HG02884 (cell line): ENCODE measurements at regions not wholly inside any gene's neighbourhood (a gene's known extent, or its start where the extent isn't known, plus 50 kb on each side); places are given as distances from the start of the nearest gene placed in this dataset.
"Not testable (repeated sequence)": the region's sequence is repeated elsewhere in the genome, so short reads cannot be mapped to it uniquely, and the experiment has no call there.

Experiments
- ATAC-seq: cut with Tn5 transposase; IDR thresholded peaks from one replicate; pipeline ENCODE4 v1.9.1; 2021; ENCODE audit warnings: mild to moderate bottlenecking, moderate library complexity; ENCODE audit not compliant: unreplicated experiment

GRCh38 chr17:70564006-70564620 is 394.8 kb downstream of the KCNJ2 start:
- no peak for ATAC-seq

DNA sequence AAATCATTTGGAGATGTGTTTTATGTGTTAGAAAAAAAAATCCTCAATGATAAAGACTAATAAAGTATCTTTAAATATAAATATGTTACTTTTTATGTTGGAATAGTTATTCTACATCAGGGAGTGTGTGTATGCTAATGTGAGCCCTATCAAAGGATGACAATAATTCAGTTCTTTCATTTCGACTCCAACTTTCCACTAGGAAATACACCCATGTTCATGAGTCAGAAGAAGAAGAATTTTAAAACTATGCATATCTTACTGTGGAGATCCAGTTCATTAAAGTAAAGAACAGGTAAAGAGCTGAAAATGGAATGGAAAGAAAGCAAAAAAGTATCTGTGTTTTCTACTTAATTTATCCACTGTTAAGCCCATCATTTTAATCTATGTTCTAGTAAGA is 399.8 kb downstream of the KCNJ2 start:
- ATAC-seq = no peak

DNA sequence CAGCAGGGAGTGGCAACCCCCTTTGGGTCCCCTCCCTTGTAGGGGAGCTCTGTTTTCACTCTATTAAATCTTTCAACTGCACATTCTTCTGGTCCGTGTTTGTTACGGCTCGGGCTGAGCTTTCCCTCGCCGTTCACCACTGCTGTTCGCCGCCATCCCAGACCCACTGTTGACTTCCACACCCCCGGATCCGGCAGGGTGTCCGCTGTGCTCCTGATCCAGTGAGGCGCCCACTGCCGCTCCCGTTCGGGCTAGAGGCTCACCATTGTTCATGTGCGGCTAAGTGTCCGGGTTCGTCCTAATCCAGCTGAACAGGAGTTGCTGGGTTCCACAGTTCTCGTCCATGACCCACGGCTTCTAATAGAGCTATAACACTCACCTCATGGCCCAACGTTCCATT is 408.1 kb downstream of the KCNJ2 start:
- ATAC-seq = no peak

GRCh38 chr17:70581459-70581858 is 412.1 kb downstream of the KCNJ2 start:
- ATAC-seq = no peak

GRCh38 chr17:70582777-70583176 is 413.4 kb downstream of the KCNJ2 start:
- no peak for ATAC-seq

GRCh38 chr17:70584255-70584654 is 414.9 kb downstream of the KCNJ2 start:
- no peak for ATAC-seq

DNA sequence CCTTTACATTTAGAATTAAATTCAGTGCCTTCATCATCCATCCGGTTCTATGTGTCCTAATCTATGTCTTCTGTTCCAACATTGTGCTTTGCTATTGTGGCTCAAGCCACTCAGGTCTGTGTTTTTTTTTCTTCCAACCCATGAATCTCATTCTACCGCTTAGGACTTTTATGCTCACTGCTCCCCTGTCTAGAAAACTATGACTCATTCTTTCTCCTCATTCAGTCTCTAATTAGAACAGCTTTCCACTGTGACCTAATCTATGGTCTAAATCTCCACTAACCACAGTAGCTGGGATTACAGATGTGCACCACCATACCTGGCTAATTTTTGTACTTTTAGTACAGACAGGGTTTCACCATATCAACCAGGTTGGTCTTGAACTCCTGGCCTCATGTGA is 418.7 kb downstream of the KCNJ2 start:
- no peak for ATAC-seq

DNA sequence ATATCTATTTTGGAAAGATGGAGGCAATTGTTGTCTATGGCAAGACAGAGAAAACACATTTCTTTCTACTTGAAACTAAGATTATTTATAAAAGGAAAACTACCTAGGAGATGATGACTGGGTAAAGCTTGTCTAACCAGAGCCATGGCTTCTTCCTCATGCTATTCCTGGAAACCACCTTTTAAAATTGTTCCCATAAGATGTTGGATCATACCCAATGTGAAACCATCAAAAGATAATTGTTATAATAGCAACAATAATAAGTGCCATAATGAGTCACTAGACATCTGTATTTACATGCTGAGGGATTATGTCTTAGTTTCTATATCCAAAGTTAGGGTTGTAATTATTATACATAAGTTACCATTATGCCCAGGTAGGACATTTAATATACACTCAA is 428.4 kb downstream of the KCNJ2 start:
- no peak for ATAC-seq

DNA sequence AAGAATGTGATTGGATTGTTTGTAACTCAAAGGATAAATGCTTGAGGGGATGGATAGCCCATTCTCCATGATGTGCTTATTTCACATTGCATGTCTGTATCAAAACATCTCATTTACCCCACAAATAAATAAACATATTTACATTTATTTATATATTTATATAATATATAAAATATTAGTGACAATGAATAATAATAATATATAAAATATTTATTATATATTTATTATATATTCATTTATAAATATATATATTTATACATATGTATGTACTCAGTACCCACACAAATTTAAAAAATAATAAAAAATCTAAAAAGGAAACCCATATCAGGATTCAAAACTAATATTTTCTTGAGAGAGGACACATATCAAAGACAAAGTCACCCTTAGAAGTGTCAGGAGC is 429.9 kb downstream of the KCNJ2 start:
- ATAC-seq = no peak

DNA sequence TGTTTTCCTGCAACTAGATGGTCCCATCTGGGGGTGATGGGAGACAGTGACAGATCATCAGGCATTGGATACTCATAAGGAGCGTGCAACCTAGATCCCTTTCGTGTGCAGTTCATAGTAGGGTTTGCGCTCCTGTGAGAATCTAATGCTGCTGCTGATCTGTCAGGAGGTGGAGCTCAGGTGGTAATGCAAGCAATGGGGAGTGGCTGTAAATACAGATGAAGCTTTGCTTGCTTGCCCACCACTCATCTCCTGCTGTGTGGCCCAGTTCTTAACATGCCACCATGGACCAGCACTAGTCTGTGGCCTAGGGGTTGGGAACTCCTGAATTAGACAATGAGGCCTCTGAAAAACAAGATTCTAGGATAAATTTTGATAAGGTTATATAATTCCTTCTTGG is 430.6 kb downstream of the KCNJ2 start:
- not testable (repeated sequence) for ATAC-seq

DNA sequence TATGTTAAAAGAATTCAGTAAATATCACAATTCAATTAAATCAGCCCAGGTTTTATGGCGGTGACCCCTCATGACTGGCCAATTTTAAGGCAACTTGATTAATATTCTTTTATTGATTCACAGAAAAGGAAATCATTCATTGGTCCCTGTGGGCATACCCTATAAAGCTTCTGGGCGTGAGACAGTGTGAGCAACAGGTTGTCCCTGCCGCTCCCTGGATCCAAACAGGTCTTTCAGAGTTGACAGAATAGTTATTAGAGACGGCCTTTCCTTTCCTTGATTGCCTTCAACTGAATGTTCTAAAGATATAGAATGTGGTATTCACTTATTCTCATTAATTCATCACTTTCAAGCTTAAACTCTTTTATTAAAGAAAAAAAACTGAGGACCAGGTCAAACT is 433.9 kb downstream of the KCNJ2 start:
- no peak for ATAC-seq

DNA sequence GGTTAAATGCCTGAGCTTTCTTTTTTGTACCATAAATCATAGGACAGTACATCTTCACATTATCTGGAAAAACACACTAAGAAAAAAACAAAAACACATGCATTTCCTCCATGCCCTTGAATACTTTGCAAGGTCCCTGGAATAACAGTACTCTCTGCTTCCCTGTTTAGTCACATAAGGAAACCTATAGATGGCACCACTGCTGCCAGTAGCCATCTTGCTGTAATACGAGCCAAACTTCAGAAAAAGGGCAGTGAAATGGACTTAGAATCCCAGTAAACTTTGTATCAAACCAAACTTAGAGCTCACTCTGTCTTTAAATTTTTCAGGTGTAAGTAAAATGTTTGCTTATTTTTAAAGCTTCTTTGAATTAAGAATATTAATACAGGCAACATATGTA is 435.5 kb downstream of the KCNJ2 start:
- ATAC-seq = no peak

DNA sequence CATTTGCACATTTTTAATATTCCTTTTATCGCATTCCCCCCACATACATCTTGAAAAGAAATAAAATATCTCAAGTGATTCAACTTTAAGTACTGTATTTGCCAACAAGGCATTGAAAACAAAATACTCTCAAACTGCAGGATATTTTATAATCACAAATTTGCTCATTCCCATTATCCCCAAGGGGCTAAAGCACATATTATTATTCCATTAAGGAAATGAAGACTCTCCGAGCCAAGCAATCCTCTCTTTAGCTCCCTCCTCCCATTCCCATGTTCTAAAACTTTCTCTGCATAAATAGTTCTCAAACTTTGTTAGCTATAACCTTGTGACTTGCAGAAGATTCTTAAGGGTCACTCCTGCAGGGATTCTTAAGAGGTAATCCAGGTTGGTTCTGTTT is 436.8 kb downstream of the KCNJ2 start:
- ATAC-seq = no peak

DNA sequence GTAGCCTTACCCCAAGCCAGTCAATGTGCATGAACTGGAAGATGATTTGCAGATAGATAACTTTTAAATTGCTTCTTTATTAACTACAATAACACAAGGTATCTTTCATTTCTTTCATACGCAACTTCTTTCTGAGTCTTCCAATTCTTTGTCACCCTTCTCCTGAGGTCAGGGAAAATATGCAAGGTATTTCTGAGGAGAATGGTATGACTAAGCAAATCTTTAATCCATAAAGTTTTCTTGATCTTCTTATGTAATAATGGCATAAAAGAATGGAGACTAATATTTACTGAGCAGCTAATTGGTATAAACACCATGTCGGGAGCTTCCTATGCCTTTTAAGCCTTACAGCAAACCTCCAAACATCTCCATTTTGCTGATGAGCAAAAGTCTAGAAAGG is 438.9 kb downstream of the KCNJ2 start:
- no peak for ATAC-seq

GRCh38 chr17:70608957-70609356 is 439.6 kb downstream of the KCNJ2 start:
- ATAC-seq = no peak

DNA sequence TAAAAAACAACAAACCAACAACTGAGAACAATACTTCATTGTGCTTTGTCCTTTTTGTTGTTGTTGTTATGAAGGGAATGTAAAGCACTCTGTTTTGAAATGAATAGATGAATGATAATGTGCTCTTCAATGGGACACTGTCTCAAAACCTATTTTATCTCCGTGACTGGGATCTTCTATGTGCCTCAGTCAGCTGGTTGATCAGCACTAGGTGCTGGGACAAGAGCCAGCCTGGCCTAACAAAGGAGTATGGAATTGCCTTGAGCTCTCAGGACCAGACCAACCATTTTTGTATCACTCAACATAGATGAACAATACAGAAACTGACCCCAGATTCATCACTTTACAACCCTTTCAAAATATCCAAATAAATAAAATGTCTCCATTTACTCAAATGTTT is 440.2 kb downstream of the KCNJ2 start:
- ATAC-seq = no peak

DNA sequence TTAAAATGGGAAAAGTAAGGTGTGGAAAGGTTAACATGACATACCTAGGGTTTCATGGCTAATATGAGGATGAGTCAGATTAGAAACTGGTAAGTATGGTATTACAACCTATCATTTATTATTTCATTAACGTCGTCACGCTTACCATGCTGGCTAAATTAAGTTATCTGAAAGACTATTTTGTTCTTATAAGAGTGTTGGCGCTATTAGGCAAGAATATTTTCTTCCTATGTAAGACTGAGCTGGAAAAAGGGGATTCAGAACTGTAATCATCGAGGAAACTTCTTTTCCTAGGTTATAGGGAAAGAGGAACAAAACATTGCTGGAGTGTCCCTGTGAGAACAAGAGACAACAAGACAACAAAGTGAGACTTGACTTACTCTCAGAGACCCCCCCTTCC is 440.8 kb downstream of the KCNJ2 start:
- ATAC-seq = no peak

- ATAC-seq = no peak
Observed at GRCh38 chr17:70613681-70614080, 444.3 kb downstream of the KCNJ2 start.

DNA sequence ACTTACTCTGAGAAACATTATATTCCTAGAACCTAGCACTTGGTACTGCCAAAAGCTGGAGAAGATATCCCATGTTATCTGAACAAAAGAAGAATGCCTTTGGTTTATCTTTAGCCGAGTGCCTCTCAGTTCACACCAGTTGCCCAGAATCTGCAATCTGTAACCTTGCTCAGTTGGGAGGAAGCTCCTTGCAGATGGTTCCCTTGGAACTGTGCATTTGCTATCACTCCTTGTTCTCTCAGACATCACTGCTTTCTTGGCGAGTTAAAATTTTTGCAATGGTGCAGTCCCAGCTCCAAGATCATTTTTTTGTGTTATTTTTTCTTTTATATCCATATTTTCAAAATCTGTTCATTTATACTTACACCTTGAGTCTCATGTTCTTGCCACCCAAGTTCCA is 446.5 kb downstream of the KCNJ2 start:
- ATAC-seq = no peak

GRCh38 chr17:70618641-70619040 is 449.3 kb downstream of the KCNJ2 start:
- no peak for ATAC-seq

- ATAC-seq = no peak
Observed at GRCh38 chr17:70621566-70621965, 452.2 kb downstream of the KCNJ2 start.

DNA sequence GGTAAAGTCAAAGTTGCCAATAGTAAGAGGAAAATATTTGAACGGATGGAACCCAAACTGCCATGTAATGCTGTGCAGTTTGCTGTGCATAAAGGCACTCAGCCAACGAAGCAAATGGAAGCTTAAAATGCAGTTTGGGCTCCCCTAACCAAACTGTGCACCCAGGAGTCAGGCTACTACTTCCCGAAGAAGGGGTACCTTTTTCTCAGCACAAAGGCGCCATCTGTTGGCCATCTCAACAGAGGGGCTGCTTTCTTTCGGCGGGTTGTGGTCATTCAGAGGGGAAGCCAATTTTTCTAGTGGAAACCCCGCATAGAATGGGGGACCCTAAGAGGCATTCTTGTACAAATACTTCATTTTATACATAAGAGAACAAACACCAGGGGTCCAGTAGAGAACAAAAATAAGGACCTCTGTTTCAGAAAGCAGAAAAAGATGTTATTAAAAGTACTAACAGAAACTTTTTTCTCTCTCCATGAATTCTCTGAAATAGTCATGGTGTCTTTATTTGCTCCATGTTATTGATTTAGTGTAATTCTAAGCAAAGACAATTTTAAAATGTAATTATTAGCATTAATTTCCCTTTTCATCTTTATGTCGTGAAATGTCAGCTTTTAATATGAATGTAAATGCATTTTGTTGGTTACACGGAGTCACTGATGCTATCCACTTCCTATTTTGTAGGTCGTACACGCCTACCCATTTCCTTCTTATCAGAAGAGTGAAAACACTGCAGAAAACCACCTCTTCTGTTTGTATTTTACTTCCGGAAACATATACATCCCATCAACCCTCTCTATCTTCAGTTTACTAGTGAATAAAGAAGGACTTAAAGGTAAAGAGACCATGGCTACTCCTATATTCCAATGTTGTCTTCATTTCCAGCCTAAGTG is 453.3 kb downstream of the KCNJ2 start:
- no peak for ATAC-seq

- ATAC-seq = no peak
Observed at GRCh38 chr17:70624211-70624610, 454.9 kb downstream of the KCNJ2 start.
